HepG2 (cell line): ENCODE measurements at regions not wholly inside any gene's neighbourhood (a gene's known extent, or its start where the extent isn't known, plus 50 kb on each side); places are given as distances from the start of the nearest gene placed in this dataset.

ENCODE experiments used
- GABPB1 ChIP-seq: IDR thresholded peaks from 2 replicates; pipeline ENCODE4 v1.6.1; 2016; ENCODE audit warnings: mild to moderate bottlenecking, missing genetic modification reagents, moderate library complexity, missing compliant biosample characterization
- TAF1 ChIP-seq: sonication (generic); formaldehyde crosslinking; IDR thresholded peaks from 2 replicates; pipeline ENCODE4 v1.4.0; 2020; ENCODE audit warnings: missing genetic modification reagents
- ZNF841 ChIP-seq: sonication (generic); formaldehyde crosslinking; IDR thresholded peaks from 2 replicates; pipeline ENCODE4 v1.8.1; 2023; ENCODE audit warnings: missing genetic modification reagents, borderline replicate concordance
- TF ChIP-seq, protein P1 (sequence below): sonication (generic); formaldehyde crosslinking; IDR thresholded peaks from 2 replicates; pipeline ENCODE4 v1.4.0; 2020; ENCODE audit warnings: missing genetic modification reagents
- TF ChIP-seq, protein P2 (sequence below): sonication (generic); formaldehyde crosslinking; conservative IDR thresholded peaks from 2 replicates; pipeline ENCODE4 v1.8.0; 2022; ENCODE audit warnings: mild to moderate bottlenecking, moderate library complexity, missing genetic modification reagents
- TF ChIP-seq, protein P3 (sequence below): sonication (generic); formaldehyde crosslinking; IDR thresholded peaks from 2 replicates; pipeline ENCODE4 v1.4.0; 2020; ENCODE audit warnings: missing genetic modification reagents

DNA sequence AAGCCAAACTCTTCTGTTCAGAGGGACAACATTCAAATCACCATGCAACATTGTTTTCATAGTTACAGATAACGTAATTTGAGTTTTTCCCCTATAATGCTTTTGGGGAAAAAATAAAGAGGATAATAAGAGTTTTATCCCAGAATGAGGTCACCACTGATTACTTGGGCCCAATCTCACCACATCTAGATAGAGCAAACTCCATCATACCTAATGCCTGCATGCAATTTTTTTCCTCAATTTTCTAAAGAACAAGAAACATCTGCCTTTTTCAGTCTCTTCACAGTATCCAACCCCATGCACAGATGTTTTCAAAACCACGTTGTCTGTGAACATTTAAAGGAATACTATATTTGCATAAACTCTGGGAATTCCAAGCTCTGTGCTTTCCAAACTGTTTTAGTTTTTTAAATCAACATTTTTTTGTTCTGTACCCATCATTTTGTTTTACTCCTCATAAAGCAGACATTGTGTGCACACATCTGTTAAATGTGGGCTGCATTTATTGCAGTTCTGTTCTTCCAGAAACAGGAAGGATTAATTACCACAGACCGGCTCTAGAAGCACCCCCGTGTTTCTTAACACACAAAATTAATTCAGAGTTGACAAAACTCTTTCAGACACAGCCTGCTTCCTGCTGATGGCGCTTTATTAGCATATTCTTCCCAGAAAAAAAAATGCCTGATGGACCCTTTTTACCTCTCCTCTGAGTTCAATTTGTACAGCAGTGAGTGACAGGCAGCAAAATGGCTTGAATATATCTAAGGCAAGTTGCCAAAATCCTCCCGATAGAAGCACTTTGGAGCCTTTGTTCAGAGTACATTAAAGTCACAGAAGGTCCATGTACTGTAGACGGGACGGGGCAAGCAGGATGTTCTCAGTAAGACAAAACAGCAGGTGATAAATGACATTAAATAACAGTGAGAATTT lies 1171.9 kb downstream of the EFNB2 start (continued):
- TF ChIP-seq, protein P1, sequence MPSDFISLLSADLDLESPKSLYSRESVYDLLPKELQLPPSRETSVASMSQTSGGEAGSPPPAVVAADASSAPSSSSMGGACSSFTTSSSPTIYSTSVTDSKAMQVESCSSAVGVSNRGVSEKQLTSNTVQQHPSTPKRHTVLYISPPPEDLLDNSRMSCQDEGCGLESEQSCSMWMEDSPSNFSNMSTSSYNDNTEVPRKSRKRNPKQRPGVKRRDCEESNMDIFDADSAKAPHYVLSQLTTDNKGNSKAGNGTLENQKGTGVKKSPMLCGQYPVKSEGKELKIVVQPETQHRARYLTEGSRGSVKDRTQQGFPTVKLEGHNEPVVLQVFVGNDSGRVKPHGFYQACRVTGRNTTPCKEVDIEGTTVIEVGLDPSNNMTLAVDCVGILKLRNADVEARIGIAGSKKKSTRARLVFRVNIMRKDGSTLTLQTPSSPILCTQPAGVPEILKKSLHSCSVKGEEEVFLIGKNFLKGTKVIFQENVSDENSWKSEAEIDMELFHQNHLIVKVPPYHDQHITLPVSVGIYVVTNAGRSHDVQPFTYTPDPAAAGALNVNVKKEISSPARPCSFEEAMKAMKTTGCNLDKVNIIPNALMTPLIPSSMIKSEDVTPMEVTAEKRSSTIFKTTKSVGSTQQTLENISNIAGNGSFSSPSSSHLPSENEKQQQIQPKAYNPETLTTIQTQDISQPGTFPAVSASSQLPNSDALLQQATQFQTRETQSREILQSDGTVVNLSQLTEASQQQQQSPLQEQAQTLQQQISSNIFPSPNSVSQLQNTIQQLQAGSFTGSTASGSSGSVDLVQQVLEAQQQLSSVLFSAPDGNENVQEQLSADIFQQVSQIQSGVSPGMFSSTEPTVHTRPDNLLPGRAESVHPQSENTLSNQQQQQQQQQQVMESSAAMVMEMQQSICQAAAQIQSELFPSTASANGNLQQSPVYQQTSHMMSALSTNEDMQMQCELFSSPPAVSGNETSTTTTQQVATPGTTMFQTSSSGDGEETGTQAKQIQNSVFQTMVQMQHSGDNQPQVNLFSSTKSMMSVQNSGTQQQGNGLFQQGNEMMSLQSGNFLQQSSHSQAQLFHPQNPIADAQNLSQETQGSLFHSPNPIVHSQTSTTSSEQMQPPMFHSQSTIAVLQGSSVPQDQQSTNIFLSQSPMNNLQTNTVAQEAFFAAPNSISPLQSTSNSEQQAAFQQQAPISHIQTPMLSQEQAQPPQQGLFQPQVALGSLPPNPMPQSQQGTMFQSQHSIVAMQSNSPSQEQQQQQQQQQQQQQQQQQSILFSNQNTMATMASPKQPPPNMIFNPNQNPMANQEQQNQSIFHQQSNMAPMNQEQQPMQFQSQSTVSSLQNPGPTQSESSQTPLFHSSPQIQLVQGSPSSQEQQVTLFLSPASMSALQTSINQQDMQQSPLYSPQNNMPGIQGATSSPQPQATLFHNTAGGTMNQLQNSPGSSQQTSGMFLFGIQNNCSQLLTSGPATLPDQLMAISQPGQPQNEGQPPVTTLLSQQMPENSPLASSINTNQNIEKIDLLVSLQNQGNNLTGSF (CRISPR knock-in tag): no peak
- TF ChIP-seq TAF1 (CRISPR knock-in tag): no peak
- TF ChIP-seq GABPB1 (CRISPR knock-in tag): no peak
- TF ChIP-seq, protein P2, sequence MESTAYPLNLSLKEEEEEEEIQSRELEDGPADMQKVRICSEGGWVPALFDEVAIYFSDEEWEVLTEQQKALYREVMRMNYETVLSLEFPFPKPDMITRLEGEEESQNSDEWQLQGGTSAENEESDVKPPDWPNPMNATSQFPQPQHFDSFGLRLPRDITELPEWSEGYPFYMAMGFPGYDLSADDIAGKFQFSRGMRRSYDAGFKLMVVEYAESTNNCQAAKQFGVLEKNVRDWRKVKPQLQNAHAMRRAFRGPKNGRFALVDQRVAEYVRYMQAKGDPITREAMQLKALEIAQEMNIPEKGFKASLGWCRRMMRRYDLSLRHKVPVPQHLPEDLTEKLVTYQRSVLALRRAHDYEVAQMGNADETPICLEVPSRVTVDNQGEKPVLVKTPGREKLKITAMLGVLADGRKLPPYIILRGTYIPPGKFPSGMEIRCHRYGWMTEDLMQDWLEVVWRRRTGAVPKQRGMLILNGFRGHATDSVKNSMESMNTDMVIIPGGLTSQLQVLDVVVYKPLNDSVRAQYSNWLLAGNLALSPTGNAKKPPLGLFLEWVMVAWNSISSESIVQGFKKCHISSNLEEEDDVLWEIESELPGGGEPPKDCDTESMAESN (CRISPR knock-in tag): no peak
- TF ChIP-seq, protein P3, sequence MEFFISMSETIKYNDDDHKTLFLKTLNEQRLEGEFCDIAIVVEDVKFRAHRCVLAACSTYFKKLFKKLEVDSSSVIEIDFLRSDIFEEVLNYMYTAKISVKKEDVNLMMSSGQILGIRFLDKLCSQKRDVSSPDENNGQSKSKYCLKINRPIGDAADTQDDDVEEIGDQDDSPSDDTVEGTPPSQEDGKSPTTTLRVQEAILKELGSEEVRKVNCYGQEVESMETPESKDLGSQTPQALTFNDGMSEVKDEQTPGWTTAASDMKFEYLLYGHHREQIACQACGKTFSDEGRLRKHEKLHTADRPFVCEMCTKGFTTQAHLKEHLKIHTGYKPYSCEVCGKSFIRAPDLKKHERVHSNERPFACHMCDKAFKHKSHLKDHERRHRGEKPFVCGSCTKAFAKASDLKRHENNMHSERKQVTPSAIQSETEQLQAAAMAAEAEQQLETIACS: no peak
- no peak for TF ChIP-seq ZNF841 (CRISPR knock-in tag)
